Iris pigment epithelial cell (primary cell): ENCODE measurements at regions not wholly inside any gene's neighbourhood (a gene's known extent, or its start where the extent isn't known, plus 50 kb on each side); places are given as distances from the start of the nearest gene placed in this dataset.
"Not testable (repeated sequence)": the region's sequence is repeated elsewhere in the genome, so short reads cannot be mapped to it uniquely, and the experiment has no call there.

ENCODE experiments used
- DNase-seq: peaks from one replicate; pipeline ENCODE4 v3.0.0-alpha.2; 2011; ENCODE audit warnings: low read depth

GRCh38 chr4:126986828-126987227, 645.9 kb upstream of the INTU start:
- peak; percentile 79 for DNase-seq

- peak; percentile 21 for DNase-seq
These were observed 640.8 kb upstream of the INTU start for GRCh38 chr4:126991965-126992364.

DNA sequence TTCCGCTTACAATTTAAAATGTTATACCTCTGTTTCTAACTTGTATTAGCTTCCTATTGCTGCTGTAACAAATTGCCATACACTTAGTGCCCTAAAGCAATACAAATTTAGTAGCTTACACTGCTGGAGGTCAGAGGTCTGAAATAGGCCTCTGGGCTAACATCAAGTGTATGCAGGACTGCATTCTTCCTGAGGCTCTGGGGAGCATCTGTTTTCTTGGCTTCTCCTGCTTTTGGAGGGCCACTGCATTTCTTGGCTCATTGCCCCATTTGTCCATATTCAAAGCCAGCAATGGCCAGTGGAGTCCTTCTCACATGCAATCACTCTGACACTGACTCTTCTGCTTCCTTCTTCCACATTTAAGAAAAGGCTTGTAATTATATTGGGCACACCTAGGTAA, 639.8 kb upstream of the INTU start:
- no peak for DNase-seq

DNA sequence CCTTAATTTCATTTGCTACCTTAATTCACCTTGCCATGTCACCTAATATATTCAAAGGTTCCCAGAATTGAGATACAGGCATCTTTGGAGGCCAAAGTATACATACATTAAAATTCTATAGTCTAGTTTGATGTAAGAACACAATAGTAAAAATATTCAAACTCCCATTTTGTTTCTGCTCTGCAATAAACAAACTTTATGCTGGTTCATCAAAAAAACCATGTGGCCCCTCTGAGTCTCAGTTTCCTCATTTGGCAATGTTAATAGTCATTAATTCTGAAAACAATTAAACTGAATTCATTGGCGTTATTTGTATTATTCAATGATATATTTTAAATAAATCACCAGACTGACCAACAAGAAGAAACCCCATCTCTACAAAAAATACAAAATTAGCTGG, 639.4 kb upstream of the INTU start:
- DNase-seq, result no peak

GRCh38 chr4:126995235-126995634, 637.5 kb upstream of the INTU start:
- no peak for DNase-seq

DNA sequence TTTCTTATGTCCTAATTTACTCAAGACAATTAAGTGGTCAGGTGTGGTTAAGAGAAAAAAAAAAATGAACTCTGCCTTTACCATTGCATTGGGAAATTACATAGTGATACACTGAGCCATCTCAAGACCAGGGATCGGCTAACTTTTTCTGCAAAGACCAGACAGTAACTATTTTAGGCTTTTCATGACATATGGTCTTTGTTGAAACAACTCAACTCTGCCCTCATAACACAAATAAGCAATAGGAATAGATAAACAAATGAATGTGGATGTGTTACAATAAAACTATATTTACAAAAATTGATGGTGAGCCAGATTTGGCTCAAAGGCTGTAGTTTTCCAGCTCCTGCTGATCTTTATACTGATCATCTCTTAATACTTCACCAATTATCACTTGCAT, 632.6 kb upstream of the INTU start:
- no peak for DNase-seq

DNA sequence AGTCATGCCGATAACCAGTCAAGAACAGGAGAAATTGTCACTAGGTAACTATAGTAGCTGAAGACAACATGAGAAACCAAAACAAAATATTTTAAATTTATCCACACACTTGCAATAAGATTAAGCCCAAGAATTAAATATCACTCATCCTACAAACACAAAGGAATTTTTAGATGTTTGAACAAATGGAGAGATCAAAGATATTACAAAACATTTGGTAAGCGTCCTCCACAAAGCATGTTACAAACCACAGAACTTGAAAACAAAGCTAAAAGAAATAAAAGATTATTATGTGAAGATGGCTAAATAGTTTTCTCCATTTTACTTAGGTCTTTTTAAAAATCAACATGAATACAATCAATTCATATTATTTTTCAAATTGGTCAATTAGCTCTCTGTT, 631.9 kb upstream of the INTU start:
- DNase-seq, result no peak

- DNase-seq, result no peak
These were observed 630.8 kb upstream of the INTU start for GRCh38 chr4:127001933-127002332.

GRCh38 chr4:127006446-127006877, 626.3 kb upstream of the INTU start:
- no peak for DNase-seq

- no peak for DNase-seq
These were observed 625.5 kb upstream of the INTU start for GRCh38 chr4:127007305-127007704.

DNA sequence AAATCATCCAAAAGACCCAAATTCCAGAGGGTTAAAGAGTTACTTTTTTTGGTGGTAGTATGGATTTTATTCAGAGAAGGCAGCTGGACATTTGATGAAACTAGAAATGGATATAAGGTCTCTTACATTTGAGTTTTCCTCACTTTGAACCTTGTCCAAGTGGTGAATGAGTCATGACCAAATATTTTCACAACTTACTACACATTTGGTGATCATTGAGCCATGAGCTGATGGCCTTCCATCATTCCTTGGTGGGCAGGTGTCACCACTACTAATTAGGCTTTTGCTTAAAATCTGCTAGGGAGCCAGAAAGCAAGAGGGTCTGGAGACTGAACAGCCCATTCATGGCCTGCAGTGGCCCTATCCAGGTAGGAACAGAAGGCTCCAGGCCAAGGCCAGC, 620.2 kb upstream of the INTU start:
- peak; percentile 37 for DNase-seq

- DNase-seq, result no peak
These were observed 617.1 kb upstream of the INTU start for GRCh38 chr4:127015667-127016117.

- no peak for DNase-seq
These were observed 614.4 kb upstream of the INTU start for GRCh38 chr4:127018381-127018780.

DNA sequence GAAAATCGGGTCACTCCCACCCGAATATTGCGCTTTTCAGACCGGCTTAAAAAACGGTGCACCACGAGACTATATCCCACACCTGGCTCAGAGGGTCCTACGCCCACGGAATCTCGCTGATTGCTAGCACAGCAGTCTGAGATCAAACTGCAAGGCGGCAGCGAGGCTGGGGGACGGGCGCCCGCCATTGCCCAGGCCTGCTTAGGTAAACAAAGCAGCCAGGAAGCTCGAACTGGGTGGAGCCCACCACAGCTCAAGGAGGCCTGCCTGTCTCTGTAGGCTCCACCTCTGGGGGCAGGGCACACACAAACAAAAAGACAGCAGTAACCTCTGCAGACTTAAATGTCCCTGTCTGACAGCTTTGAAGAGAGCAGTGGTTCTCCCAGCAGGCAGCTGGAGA, 611.9 kb upstream of the INTU start:
- not testable (repeated sequence) for DNase-seq

- no peak for DNase-seq
These were observed 596.5 kb upstream of the INTU start for GRCh38 chr4:127036296-127036695.

DNA sequence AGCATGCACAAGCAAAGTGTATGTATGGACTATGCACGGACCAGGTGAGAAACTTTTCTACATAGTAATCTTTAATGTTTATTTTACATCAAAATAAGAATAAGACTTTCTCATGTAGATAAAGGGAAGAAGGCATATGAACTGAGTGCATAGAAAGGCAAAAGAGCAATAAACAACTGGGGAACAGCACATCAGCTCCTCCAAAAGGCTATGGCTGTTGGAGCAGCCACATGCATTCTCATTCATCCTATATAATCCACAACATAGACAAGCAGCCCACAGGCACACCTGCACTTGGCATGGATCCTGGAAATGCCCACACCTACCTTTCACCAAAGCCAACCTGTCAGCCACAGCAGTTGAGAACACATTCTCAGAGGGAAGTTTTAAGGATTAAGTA, 586.9 kb upstream of the INTU start:
- no peak for DNase-seq

- DNase-seq, result peak; percentile 20
These were observed 584.8 kb upstream of the INTU start for GRCh38 chr4:127047930-127048329.

- peak; percentile 19 for DNase-seq
These were observed 584.2 kb upstream of the INTU start for GRCh38 chr4:127048376-127049044.

DNA sequence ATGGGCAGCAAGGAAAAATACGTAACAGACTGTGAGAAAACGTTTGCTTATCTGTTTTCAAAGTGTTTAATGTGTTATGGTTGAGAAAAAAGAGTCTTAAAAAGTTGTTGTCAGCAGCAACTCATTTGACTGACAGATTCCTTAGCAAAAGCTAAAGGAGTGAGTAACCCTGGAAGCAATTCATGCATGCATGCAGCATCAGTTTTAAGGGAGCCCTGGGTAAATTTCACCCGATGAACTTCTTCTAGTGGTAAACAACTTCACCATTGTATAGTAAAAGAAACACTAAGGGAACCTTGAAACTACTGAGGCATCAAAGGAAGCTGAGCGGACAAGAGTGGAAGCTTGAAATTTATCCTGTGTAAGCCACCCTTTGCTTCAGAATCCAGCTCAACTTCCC, 583.2 kb upstream of the INTU start:
- peak; percentile 54 for DNase-seq

DNA sequence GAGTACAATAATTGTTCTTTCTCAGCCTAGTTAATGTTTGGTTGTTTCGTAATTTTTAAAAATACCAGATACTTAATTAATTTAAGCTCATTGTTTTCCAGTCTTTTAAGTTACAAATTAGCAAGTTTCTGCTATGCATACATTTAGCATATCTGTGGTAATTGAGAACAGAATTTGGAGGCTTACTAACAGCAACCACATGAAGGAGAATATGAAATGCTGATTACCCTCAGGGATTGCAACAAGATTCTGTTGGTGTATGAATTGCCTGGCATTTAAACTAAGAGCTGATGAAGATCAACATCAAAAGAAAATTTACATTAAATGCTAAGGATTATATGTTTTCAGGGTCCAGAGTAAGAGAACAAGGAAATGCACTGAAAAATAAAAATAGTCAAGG, 580.0 kb upstream of the INTU start:
- no peak for DNase-seq

DNA sequence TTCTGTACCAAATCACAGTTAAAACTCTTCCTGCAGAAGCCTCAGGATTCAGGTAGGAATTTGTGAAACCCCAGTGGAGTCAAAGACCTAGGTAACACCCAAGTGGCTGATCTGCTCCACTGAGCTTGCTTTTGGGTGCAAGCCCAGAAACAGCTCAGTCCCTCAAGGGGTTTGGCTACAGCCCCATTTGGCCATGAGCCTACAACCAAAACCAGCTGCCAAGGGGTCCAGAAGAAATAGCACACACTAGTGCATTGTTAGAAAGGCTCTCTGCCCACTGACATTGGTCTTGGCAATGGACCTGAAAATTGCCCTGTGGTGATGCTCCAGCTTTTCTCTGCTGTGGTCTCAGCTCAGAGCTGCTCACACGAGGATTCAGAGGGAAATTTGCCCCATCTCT, 577.4 kb upstream of the INTU start:
- DNase-seq, result peak; percentile 37

- no peak for DNase-seq
These were observed 563.1 kb upstream of the INTU start for GRCh38 chr4:127069675-127070074.

- DNase-seq, result no peak
These were observed 561.3 kb upstream of the INTU start for GRCh38 chr4:127071443-127071842.

DNA sequence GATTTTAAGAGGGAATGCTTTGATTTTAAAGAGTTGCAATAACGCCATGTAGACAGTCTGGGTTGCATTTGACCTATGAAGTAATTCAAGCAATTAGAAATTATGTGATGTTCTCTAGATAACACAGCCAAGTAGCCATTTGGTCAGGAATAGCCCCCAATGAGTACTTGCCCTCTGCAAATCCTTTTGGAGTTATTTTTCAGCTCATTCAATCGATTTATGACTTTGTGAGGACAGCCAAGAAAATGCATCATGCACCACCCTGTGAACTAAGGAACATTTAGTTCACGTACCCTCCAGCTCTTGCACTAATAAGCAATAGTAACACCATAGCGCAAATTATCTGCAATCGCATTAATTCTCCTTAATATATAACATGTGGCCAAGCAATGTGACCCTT, 552.6 kb upstream of the INTU start:
- DNase-seq, result no peak

GRCh38 chr4:127081041-127081440, 551.7 kb upstream of the INTU start:
- DNase-seq, result no peak
